HG03175 (cell line): ENCODE measurements at regions not wholly inside any gene's neighbourhood (a gene's known extent, or its start where the extent isn't known, plus 50 kb on each side); places are given as distances from the start of the nearest gene placed in this dataset.

Experiments
- ATAC-seq: cut with Tn5 transposase; IDR thresholded peaks from one replicate; pipeline ENCODE4 v1.9.1; 2021; ENCODE audit warnings: mild to moderate bottlenecking, moderate library complexity; ENCODE audit not compliant: unreplicated experiment

DNA sequence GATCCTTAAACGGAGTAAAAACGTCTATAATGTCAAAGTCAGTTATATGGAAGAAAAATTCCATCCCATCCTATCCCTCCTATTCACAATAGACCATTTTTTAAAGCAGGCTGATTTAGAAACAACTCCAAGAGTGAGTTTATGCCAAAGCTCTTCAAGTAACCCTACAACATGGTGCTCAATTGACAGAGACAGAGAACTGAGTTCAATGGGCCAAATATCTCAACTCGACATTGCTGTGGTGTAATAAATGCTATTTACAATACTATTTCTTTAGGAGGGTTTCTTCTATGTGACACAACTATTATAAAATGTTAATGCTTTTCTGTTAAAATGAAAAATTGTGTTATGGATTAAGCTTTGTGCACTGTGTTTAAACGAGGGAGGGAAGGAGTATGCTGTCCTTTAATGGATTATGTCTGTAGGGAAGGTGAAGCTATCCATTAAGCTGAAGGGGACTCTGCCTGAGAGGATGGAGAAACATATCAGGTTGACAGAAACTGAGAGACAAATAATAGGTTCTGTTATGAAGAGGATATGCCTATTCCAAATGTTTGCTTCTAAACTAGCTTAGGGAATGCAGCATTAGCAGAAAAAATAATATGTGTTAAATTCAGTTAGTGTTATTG is 362.5 kb upstream of the CHRM3 start:
- no peak for ATAC-seq

DNA sequence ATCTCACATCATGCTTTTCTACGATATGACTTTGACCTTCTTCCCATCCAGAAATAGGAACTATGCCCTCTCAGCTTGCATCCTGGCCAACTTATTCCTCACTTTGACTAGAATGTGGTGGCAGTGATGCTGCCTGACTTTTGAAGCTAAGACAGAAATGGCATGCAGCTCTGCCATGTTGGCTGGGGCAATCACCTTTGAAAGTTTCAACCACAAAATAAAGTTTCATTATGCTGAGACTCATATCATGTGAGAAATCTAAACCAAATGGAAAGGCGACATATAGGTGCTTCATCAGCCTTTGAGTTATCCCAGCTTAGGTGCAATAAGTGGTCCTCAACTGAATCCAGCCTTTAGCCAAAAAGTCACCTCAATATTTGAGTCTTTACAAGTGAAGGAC is 370.0 kb upstream of the CHRM3 start:
- ATAC-seq = no peak

DNA sequence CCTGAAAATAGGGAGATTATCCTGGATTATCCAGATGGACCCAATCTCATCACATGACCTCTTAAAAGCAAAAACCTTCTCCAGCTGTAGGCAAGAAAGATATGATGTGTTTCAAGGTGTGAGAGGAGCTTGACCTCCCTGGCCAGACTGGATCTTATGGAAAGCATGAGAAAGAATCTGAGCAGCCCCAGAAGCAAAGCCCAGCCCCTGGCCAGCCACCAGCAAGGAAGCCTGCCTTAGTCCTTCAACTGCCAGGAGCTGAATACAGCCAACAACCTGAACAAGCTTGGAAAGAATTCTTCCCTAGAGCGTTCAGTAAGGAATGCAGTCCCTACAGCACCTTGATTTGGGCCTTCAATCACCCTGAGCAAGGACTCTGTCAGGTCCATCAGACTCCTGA is 375.0 kb upstream of the CHRM3 start:
- ATAC-seq = no peak

DNA sequence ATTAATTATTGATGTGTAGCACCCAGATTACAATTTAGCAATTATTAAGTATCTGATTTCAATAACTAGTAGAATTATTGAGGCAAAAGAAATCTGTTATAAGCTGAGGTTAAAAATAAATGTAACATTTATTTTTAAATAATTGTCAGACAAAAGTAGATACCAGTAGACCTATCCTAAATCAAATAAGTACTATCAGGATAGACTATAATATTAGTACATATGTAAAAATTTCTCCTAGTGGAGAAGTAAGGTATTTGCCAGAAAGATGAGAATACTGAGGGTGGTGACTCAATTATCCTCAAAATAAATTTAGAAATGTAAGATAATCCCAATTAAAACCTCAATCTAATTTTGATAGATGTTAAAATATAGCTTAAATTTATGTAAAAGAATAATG is 377.8 kb upstream of the CHRM3 start:
- no peak for ATAC-seq

DNA sequence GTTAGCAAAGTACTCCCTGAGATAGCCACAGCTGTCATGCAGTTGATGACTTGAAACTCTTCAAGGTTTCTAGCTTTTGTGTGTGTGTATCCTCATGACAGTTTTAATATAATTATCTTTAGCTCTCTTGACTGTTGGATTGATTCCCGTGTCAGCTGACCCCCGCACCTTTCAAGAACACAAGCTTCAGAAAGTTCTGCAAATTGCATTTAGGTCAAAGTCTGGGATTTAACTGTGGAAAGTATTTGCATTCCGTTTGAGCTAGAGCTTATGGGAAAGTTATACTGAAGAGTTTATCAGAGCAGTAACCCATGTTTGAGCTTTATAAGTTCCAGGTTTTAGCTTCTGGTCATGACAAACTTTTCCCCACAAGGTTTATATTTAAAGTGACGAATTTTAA is 380.1 kb upstream of the CHRM3 start:
- ATAC-seq = no peak

DNA sequence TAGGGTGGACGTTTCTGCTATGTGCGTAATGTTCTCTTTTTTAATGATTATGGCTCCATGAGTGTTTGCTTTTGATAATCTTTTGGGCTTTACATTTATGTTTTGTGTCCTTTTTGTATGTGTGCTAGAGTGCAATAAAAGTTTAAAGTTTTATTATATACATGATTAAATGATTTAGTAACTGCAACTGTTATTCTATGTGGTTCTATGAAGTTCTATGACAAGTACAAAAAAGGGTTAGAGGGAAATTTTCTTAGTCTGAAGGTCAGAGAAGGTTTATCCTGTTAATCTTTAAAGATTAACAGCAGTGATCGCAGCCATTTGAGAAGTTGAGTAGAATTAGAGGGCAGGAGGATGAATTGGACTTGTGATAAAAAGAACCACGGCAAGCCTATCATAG is 386.4 kb upstream of the CHRM3 start:
- ATAC-seq = no peak

DNA sequence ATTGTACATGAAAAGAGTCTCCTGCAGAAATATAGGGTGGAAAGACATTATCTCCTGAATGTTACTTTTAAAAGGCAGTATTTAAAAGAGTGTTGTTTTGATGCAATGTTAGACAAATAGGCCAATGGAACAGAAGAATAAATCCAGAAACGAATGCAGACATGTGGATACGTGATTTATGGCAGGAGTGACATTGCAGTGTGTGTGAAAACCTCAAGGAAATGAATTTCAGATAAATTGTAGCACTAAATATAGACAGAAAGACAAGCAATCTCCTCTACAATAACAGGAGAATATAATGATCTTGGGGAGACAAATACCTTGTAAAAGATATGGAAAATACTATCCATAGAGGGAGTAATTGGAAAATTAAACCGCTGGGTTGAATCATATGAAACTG is 387.8 kb upstream of the CHRM3 start:
- no peak for ATAC-seq

DNA sequence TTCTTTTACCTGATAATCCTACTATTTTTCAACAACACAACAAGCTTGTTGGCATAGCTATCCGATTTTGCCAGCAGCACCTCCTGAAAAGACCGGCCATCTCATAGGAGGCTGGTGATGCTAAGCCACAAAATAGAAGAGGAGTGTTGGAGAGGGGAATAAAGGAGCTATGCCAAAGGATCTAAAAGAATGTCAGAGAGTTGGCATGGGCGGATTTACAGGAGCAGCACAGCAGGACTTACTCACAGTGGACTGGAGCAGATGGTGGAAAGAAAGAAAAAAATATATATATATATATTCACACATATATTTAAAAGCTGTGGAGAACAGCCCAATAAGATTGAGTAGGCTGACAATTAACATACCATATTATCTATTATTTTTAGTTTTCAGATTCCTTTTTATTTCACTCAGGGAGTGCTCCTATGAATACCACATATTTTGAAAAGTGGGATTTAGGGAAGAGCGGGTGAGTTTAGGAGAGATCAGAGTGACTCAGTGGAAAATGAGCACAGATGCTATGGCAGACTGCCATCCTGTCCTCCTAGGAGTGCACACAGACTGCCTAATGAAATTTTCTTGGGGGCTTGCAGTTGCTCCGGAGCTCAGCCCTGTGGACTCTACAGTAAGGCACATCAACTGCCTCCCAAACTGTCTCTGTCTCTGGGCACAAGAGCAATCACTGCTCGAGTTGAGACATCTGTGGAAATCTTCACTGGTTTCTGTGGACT is 394.4 kb upstream of the CHRM3 start:
- no peak for ATAC-seq

DNA sequence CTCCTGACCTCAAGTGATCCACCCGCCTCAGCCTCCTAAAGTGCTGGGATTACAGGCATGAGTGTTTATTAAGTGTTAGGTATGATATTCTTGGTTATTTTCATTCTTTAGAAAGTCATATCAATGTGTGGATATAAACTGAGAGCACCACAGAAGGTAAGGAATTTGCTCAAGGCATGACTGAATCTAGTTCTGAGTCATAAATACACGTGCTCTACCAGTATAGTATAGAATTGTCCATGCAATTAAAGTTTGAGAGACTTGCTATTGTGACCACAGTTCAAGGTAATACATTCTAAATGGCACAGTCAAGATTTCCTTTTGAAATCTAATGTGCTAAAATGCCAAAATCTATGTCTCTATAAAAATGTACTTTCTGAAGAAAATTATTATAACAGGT is 401.1 kb upstream of the CHRM3 start:
- ATAC-seq = no peak

DNA sequence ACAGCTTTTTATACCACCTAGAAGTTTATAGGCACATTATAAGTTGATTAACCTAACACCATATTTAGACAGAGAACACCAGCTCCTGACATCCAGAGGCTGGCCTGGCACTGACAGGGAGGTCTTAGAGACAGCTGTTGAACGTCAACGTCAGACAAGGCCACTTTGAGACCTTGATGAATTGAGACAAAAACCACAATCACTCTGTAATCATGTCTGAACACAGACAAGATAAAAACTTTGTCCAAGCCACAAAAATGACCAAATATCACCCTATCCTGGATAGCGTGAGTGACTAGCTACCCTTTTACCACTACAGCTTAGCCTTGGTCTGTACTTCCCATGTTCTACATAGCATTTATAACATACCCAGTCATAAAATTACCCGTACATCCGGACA is 403.6 kb upstream of the CHRM3 start:
- no peak for ATAC-seq

DNA sequence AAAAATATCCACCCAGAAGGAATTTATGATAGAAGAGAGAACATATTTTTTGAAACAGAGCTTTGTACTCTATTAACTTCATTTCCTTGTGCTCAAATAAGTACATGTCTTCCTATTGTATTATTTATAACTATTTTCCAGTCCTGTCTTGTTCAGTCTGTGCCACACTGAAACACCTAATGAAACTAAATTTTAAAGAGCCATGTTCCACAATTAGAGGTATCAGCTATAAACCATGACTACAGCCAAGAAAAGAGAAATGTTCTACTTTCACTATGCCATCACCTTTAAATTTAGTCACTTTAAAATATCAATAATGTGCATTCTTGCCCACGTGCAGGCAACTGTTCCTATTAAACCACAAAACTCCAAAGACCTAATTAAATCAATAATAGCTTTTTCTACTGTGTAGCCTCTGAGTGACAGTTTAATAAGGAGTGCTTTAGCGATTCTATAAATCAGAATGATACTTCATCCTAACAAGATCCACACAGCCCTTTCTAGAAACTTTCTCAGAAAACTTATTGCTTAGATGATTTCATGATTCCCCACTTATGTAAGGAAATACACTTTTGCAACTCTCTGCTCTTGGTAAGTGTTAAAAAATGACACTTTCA is 404.9 kb upstream of the CHRM3 start:
- no peak for ATAC-seq

DNA sequence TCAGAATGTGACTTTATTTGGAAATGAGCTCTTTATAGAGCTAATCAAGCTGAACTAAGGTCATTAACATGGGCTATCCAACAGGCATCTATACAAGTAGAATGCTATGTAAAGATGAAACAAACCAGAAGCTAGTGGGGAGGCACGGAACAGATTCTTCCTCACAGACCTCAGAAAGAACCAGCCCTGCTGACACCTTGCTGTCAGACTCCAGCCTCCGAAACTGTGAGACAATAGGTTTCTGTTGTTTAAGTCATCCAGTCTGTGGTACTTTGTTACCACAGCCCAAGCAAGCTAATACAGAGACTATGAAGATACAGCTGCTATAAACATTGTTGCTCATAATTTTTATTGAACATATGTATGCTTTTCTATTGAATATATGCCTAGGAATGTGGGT is 406.3 kb upstream of the CHRM3 start:
- no peak for ATAC-seq

DNA sequence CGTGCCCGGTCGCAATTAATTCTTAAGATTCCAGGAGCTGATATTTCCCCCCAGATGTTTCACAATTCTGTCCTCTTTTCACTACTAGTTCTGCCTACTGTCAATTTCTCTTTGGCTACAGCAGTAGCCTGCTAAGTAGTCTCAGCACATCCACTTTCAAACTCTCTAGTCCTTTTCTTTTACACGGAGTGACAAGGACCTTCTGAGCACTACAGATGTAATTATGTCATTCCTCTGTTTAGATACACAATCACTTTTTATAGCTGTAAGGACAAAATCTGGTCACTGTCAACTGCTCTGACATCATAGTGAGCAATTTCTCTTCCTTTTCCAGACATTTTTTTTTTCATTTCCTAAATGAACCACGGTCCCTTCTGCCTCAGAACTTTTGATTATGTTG is 421.7 kb upstream of the CHRM3 start:
- ATAC-seq = no peak

DNA sequence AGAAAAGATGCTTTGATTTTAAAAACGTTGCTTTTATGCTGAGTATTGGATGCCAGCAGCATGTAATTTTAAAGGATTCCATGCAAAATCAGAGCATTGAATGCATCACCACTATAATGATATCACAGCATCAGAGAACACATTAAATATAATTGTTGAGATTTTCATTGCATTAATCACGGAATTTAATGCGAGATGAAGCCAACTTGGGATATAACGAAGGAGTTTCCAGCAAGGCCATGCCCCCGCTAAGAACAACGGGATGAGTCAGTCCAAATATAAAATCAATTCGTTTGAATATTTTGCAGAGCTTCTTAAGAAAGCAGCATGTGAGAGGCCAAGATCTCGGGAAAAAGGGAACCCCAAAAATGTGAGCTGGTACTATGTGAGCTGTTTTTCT is 423.4 kb upstream of the CHRM3 start:
- ATAC-seq = no peak

DNA sequence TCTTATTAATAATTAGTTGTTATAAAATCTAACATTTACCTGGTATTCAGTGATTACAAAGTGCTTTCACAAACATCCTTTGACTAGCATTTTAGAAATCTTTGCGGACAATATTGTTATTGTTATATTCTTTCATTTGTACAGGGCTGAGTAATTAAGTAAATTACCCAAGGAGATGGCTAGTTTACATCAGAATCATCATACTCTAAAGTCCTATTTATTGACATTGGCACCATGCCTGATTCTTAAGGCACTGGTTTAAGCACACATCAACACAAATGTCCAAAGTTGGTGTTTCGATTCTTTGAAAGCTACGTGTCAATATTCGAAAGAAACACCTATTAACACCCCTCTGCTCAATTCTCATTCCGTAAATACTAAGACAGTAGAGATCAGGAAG is 424.6 kb upstream of the CHRM3 start:
- no peak for ATAC-seq

DNA sequence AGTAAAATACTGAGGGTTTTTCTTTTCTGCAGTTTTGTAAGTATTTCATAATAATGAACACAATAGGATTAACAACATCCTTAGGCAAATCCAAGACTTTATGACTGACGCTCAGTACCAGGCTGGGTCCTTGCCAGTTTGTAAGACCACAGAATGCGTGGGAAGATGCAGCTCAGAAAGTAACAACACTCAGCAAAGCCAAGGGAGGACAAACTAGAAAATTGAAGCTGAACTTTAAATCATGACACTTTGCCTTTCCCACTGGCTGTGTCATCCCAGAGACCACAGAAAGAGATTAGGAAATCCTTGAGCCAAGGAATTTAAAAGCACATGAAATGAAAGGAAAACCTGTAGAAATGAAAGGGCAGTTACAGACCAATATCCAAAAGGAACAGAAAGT is 426.3 kb upstream of the CHRM3 start:
- no peak for ATAC-seq

DNA sequence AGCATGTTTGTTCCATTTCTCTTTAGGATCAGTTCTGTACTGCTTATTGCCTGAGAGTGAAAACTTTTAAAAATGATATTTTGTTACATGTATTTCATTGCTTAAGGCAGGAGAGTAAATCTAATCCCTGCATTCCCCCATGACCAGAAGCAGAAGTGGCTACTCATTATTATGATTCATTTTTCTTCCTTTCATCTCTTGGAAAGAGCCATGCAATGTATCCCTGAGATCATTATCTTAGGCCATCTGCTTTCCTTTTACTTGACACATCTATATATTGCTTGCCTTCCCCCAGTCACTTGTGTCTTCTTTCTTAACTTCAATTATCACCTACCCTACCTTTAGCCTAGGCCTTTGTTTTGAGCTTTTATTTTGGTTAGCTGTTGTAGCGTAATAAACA is 430.4 kb upstream of the CHRM3 start:
- no peak for ATAC-seq

DNA sequence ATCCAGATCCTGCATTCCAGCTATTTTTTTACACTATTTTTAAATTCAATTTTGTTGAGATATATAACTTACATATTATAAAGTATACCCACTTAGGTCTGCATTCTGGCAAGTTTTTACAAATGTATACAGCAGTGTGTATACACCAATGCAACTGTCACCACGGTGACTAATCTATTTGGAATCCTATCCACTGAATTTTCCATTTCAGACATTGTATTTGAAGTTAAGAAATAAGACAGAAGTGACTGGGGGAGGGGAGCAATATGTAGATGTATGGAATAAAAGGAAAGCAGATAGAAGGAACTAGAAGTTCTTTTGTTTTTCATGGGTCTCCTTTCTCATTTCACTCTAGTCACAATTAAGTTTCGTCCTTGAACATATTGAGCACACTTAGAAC is 431.5 kb upstream of the CHRM3 start:
- no peak for ATAC-seq

DNA sequence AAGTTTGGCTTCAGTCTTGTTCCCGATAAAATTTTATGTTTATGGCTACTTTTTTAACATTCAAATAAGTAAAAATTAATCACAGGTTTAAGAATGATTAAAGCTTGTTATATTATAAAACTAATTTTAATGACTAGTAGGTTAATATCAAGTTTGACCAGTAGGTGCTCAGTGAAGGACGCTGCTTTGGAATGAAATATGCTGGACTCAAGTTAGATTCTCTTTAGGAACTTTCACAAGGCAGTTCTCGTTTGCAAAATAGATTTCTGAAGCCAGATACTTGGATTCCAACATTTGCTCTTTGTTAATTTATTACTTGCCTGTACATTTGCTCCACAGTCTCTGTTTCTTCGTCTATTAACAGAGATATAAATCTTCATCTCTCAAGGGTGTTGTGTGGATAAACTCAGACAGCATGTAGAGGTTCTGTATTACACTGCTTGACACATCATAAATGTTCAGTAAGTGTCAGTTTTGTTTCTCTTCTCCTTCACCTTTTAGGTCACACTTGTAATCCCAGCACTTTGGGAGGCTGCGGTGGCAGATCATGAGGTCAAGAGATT is 432.8 kb upstream of the CHRM3 start:
- no peak for ATAC-seq

DNA sequence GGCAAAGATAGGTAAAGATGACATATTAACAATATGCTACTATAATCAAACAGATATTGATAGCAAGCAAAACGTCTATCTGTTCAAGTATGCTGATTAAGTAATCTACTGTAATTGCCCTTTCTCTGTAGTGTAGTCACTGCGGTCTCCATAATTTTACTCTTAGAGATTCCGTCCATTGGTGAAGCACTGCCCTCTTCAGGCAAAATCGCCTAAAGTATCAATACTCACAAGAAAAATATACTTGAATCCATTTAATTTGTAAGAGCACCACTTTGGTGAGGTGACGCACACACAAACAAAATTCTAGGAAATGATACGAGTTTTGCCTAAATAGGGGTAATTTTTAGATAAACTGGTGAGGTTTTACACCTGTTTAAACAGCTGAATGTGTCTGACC is 434.6 kb upstream of the CHRM3 start:
- no peak for ATAC-seq

DNA sequence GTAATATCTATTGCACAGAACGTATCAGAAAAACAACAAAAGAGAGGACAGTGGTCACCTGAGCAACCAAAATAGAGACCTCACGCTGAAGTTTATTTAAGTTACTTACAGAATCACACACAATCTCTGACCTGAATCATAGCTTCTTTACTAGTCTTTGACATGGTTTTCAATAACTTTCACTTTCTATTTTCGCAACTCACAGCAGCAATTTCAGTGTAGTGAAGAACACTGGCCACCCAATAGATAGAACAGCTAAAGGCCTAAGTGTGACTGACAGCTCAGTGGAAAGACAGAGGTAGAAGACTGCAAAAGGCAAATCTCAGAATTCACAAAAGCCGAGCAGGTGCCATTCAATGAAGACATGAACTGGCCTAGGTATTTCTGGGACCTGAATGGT is 435.6 kb upstream of the CHRM3 start:
- ATAC-seq = no peak

DNA sequence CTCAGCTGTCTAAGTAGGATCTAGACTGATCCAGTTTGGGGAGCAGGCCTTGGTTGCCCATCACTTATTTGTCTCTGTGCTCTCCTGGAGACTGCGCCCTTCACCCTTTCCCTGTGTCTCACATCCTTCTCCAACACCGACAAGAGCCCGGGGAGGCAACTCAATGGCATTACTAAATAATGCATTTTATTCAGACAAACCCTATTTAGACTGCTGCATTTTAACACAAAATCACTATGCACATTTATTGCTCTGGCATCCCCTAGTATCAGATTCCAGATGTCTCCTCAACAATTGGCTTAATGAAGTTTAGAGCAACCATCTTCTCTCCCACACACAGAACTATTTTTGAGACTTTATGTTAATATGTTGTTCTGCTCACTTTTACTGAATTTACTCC is 436.4 kb upstream of the CHRM3 start:
- ATAC-seq = no peak
